H1 (cell line): ENCODE measurements at regions not wholly inside any gene's neighbourhood (a gene's known extent, or its start where the extent isn't known, plus 50 kb on each side); places are given as distances from the start of the nearest gene placed in this dataset.

ENCODE experiments used
- CTCF ChIA-PET: fragments of 300-600 bp; sonication (Branson Sonifier 250); formaldehyde crosslinking; loops from one replicate; lab custom pipeline; 2021; ENCODE audit not compliant: partially characterized antibody; lab: Charles Lee
- POLR2A ChIA-PET: fragments of 300-600 bp; sonication (Branson Sonifier 250); formaldehyde crosslinking; loops from one replicate; lab custom pipeline; 2021; ENCODE audit warnings: inconsistent platforms; ENCODE audit not compliant: partially characterized antibody; lab: Charles Lee
- DNase-seq, 2 experiments: peaks; one replicate each; pipeline versions ENCODE4 v3.0.0 to v3.0.0-alpha.2; 2010 to 2022; ENCODE audit warnings: low spot score in 2 of 2, low read depth in 1 of 2, mixed read lengths in 1 of 2
- FAIRE-seq: peaks from 2 replicates; lab custom pipeline; 2011; peaks lifted over from hg19 to GRCh38; lab: Jason Lieb, UNC
- H2AFZ ChIP-seq: 2 replicates; pipeline ENCODE4 v1.8.1; 2012; ENCODE audit warnings: low read length, inconsistent platforms
- H2AK5ac ChIP-seq: 2 replicates; pipeline ENCODE4 v1.6.1; 2013; ENCODE audit warnings: low read depth, low read length
- H2BK120ac ChIP-seq: replicated peaks from 2 replicates; pipeline ENCODE3; 2013; ENCODE audit warnings: low read depth, low read length, inconsistent platforms
- H2BK12ac ChIP-seq: 2 replicates; pipeline ENCODE4 v1.6.1; 2013; ENCODE audit warnings: low read depth, low read length
- H2BK15ac ChIP-seq: 2 replicates; pipeline ENCODE4 v1.6.1; 2013; ENCODE audit warnings: low read length
- H2BK20ac ChIP-seq: 2 replicates; pipeline ENCODE4 v1.6.1; 2013; ENCODE audit warnings: low read length
- H2BK5ac ChIP-seq: 2 replicates; pipeline ENCODE4 v1.6.1; 2013; ENCODE audit warnings: low read depth, low read length
- H3K14ac ChIP-seq: 2 replicates; pipeline ENCODE4 v1.6.1; 2013; ENCODE audit warnings: inconsistent platforms; ENCODE audit not compliant: insufficient read length
- H3K18ac ChIP-seq: 2 replicates; pipeline ENCODE4 v1.6.1; 2013; ENCODE audit warnings: low read length; ENCODE audit errors: extremely low read depth
- H3K23ac ChIP-seq: 2 replicates; pipeline ENCODE4 v1.6.1; 2013; ENCODE audit warnings: inconsistent platforms; ENCODE audit not compliant: insufficient read length
- H3K23me2 ChIP-seq: 2 replicates; pipeline ENCODE4 v1.6.1; 2013; ENCODE audit warnings: low read depth, low read length
- H3K27ac ChIP-seq: 2 replicates; pipeline ENCODE4 v1.6.1; 2011; ENCODE audit warnings: low read depth, low read length, inconsistent platforms
- H3K27me3 ChIP-seq, 4 experiments: replicated peaks in 1 of 4; 1 replicate in 1 of 4; 2 replicates in 3 of 4; pipeline versions ENCODE4 v1.6.1 to v1.8.1; 2011 to 2013; ENCODE audit warnings: low read length in 3 of 4, mild to moderate bottlenecking in 3 of 4, inconsistent platforms in 2 of 4, mixed read lengths in 2 of 4, moderate library complexity in 1 of 4; ENCODE audit not compliant: control insufficient read depth in 3 of 4, insufficient read depth in 3 of 4; ENCODE audit errors: extremely low read depth in 1 of 4
- H3K36me3 ChIP-seq, 4 experiments: 2 replicates each; pipeline versions ENCODE4 v1.6.1 to v1.8.1; 2011 to 2013; ENCODE audit warnings: mild to moderate bottlenecking in 4 of 4, low read length in 3 of 4, moderate library complexity in 2 of 4, control low read depth in 1 of 4, inconsistent platforms in 1 of 4; ENCODE audit not compliant: insufficient read depth in 4 of 4, control insufficient read depth in 2 of 4
- H3K4ac ChIP-seq: replicated peaks from 2 replicates; pipeline ENCODE3; 2013; ENCODE audit warnings: low read length, low read depth, mixed read lengths, inconsistent platforms; ENCODE audit not compliant: insufficient read length
- H3K4me1 ChIP-seq, 4 experiments: replicated peaks in 1 of 4; 1 replicate in 1 of 4; 2 replicates in 3 of 4; pipeline versions ENCODE4 v1.6.1 to v1.8.1; 2011 to 2013; ENCODE audit warnings: low read length in 3 of 4, inconsistent platforms in 2 of 4, mixed read lengths in 1 of 4; ENCODE audit not compliant: insufficient read depth in 4 of 4, control insufficient read depth in 3 of 4
- H3K4me2 ChIP-seq, 2 experiments: 2 replicates each; pipeline versions ENCODE4 v1.6.1 to v1.8.1; 2011 to 2013; ENCODE audit warnings: low read depth in 2 of 2, low read length in 2 of 2, control low read depth in 1 of 2, inconsistent platforms in 1 of 2, mild to moderate bottlenecking in 1 of 2; ENCODE audit not compliant: insufficient read depth in 1 of 2
- H3K4me3 ChIP-seq, 4 experiments: fragments of 200-600, 300-600 bp in 1 of 4; sonication (generic), shearing (Covaris generic), sonication (Bioruptor Twin) in 1 of 4; 2 replicates each; pipeline versions ENCODE4 v1.5.1 to v1.8.1; 2011 to 2016; ENCODE audit warnings: low read length in 4 of 4, low read depth in 3 of 4, control low read depth in 2 of 4, inconsistent platforms in 2 of 4, mild to moderate bottlenecking in 2 of 4, mixed read lengths in 1 of 4, moderate library complexity in 1 of 4; ENCODE audit not compliant: insufficient read depth in 2 of 4; ENCODE audit errors: extremely low read depth in 1 of 4
- H3K56ac ChIP-seq: replicated peaks from 2 replicates; pipeline ENCODE3; 2013; ENCODE audit warnings: low read depth, mild to moderate bottlenecking, mixed read lengths, low read length, inconsistent platforms; ENCODE audit not compliant: insufficient read length
- H3K79me1 ChIP-seq: 2 replicates; pipeline ENCODE4 v1.6.1; 2013; ENCODE audit warnings: low read depth, low read length, control low read depth
- H3K79me2 ChIP-seq, 2 experiments: 2 replicates each; pipeline versions ENCODE4 v1.6.1 to v1.8.1; 2012 to 2013; ENCODE audit warnings: low read length in 2 of 2, mild to moderate bottlenecking in 2 of 2, inconsistent platforms in 1 of 2; ENCODE audit not compliant: insufficient read depth in 2 of 2, control insufficient read depth in 1 of 2
- H3K9ac ChIP-seq, 4 experiments: replicated peaks in 1 of 4; 1 replicate in 1 of 4; 2 replicates in 3 of 4; pipeline versions ENCODE4 v1.6.1 to v1.8.1; 2011 to 2013; ENCODE audit warnings: low read depth in 3 of 4, low read length in 3 of 4, control low read depth in 2 of 4, mild to moderate bottlenecking in 2 of 4, moderate library complexity in 2 of 4, inconsistent platforms in 1 of 4; ENCODE audit errors: extremely low read depth in 1 of 4
- H3K9me3 ChIP-seq, 2 experiments: 2 replicates each; pipeline versions ENCODE4 v1.6.1 to v1.8.1; 2012 to 2013; ENCODE audit warnings: mild to moderate bottlenecking in 2 of 2, moderate library complexity in 2 of 2, control low read depth in 1 of 2, inconsistent platforms in 1 of 2, low read depth in 1 of 2, low read length in 1 of 2, mixed read lengths in 1 of 2; ENCODE audit not compliant: insufficient read depth in 2 of 2
- H4K20me1 ChIP-seq, 2 experiments: replicated peaks in 1 of 2; 2 replicates each; pipeline versions ENCODE3 to v1.8.1; 2011 to 2013; ENCODE audit warnings: inconsistent platforms in 2 of 2, low read length in 2 of 2, mild to moderate bottlenecking in 1 of 2; ENCODE audit not compliant: insufficient read depth in 2 of 2, control insufficient read depth in 1 of 2
- H4K5ac ChIP-seq: 2 replicates; pipeline ENCODE4 v1.6.1; 2013; ENCODE audit warnings: low read length, low read depth, mixed read lengths, inconsistent platforms; ENCODE audit not compliant: insufficient read length
- H4K8ac ChIP-seq: 2 replicates; pipeline ENCODE4 v1.8.0; 2013; ENCODE audit warnings: mild to moderate bottlenecking, moderate library complexity, low read length, inconsistent platforms; ENCODE audit not compliant: insufficient read depth; ENCODE audit errors: extremely low read depth
- H4K91ac ChIP-seq: replicated peaks from 2 replicates; pipeline ENCODE3; 2013; ENCODE audit warnings: low read length, mixed read lengths, inconsistent platforms; ENCODE audit not compliant: insufficient read length
- ASH2L ChIP-seq: fragments of 200-600, 300-600 bp; sonication (generic); IDR thresholded peaks from one replicate; pipeline ENCODE4 v1.7.1; 2017; ENCODE audit warnings: low read length
- MAX ChIP-seq: IDR thresholded peaks from 2 replicates; pipeline ENCODE4 v1.6.1; 2012; ENCODE audit warnings: inconsistent platforms
- WGBS, 2 experiments: shearing (Covaris generic) in 1 of 2; methylation state at CpG; one replicate each; pipeline versions ENCODE4 v1.1.6 to v1.1.7; 2013 to 2015; ENCODE audit warnings: low lambda C conversion rate in 2 of 2, mixed read lengths in 2 of 2, inconsistent platforms in 1 of 2, low coverage in 1 of 2, missing lambda C conversion rate in 1 of 2; ENCODE audit not compliant: insufficient replicate concordance in 2 of 2, insufficient coverage in 1 of 2, insufficient read length in 1 of 2; ENCODE audit errors: extremely low coverage in 1 of 2, missing lambda C conversion rate in 1 of 2; 5-methylcytosine and 5-hydroxymethylcytosine counted together

- Histone ChIP-seq H2AFZ (no peak overlapping the region), H4K20me1 (no peaks in the 10 kb centered on the region), H3K79me1 (no peaks in the 10 kb centered on the region), H2BK12ac (no peak overlapping the region), H3K56ac (no peak overlapping the region), H3K4me1 (no peaks in the 10 kb centered on the region), H2BK5ac (no peak overlapping the region), H3K79me2 (no peaks in the 10 kb centered on the region), H3K9me3 (no peaks in the 10 kb centered on the region), H3K14ac (no peak overlapping the region), H4K91ac (no peak overlapping the region), H3K23me2 (no peaks in the 10 kb centered on the region), H3K4me2 (no peak overlapping the region), H4K8ac (no peak overlapping the region), H3K4ac (no peak overlapping the region), H3K9ac (no peak overlapping the region), H2AK5ac (no peak overlapping the region), H3K18ac (no peak overlapping the region), H2BK120ac (no peak overlapping the region), H3K23ac (no peak overlapping the region), H4K5ac (no peak overlapping the region), H3K4me3 (no peak overlapping the region), H2BK15ac (no peak overlapping the region), H3K27me3 (peaks cover 0 to 1% (median 0%) of the 10 kb centered on the region in 4 experiments; a peak in 1 of 7 replicates), H2BK20ac (no peak overlapping the region), H3K36me3 (no peaks in the 10 kb centered on the region), H3K27ac (no peak overlapping the region)
- FAIRE-seq (no peak), DNase-seq (no peak)
- CTCF ChIA-PET = interaction anchor here (0.7 kb wide), 2 partner anchors 297 to 1007 kb away, joined by 3 read pairs; no protein-coding TSS in a partner anchor
- 92% methylated on average over 2 of the region's 2 CpGs; no CpG with 5 or more reads in 1 of the 2 experiments for WGBS, 2 experiments
- TF ChIP-seq ASH2L (no peak), MAX (no peak)
- POLR2A ChIA-PET = no interaction called here
Measured at GRCh38 chr3:153456833-153457545, 295.0 kb downstream of the RAP2B start.
